ENCODE measurements at regions not wholly inside any gene's neighbourhood (a gene's known extent, or its start where the extent isn't known, plus 50 kb on each side); places are given as distances from the start of the nearest gene placed in this dataset.

DNA sequence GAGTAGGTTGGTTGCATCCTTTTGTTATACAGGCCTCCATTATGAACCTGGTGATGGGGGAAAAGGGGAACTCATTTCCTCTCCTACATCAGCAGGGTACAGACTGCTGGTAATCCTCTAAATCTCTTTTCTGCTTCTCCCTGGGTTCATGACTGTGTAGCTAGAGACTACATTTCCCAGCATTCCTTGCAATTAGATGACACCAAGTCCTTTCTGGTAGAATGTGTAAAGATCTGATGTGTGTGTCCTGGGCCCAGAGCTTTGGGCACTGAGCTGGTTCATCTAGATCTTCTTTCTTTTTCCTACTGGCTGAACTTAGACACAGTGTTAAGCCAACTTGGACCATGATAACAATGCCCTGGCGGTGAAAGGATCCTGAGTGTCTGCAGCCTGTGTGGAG, 104.7 kb upstream of the IFNGR1 start:
- CTCF ChIA-PET, result interaction anchor here (0.9 to 1.6 kb wide), 3 partner anchors 10 to 52 kb away, joined by 3 to 6 read pairs (median 4); no protein-coding TSS in a partner anchor
- POLR2A ChIA-PET, result interaction anchor here (1.0 kb wide), 1 partner anchor 16 kb away, joined by 3 read pairs; no protein-coding TSS in a partner anchor
- H3K9me3 Mint-ChIP-seq, result no peaks in the 10 kb centered on the region
- ATAC-seq (peak; percentile 90), DNase-seq (ENCODE audit: low spot score) (no peak)
- H3K36me3 Mint-ChIP-seq, result no peaks in the 10 kb centered on the region
- 0 out of 2 replicates have a peak, but pooled peaks cover 2% of the 10 kb centered on the region for H3K4me1 Mint-ChIP-seq
- TF ChIP-seq, protein P1, sequence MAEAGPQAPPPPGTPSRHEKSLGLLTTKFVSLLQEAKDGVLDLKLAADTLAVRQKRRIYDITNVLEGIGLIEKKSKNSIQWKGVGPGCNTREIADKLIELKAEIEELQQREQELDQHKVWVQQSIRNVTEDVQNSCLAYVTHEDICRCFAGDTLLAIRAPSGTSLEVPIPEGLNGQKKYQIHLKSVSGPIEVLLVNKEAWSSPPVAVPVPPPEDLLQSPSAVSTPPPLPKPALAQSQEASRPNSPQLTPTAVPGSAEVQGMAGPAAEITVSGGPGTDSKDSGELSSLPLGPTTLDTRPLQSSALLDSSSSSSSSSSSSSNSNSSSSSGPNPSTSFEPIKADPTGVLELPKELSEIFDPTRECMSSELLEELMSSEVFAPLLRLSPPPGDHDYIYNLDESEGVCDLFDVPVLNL (CRISPR knock-in tag; IDR thresholded peaks at IDR 0.05; ENCODE audit: borderline replicate concordance, low read depth), result no peak
- TF ChIP-seq MAX (CRISPR knock-in tag; IDR thresholded peaks at IDR 0.05), result no peak
- TF ChIP-seq TCF7 (CRISPR knock-in tag; IDR thresholded peaks at IDR 0.05; ENCODE audit: low read depth), result no peak
- no peak for TF ChIP-seq JUN (CRISPR knock-in tag; IDR thresholded peaks at IDR 0.05)
- TF ChIP-seq GABPB1 (CRISPR knock-in tag; IDR thresholded peaks at IDR 0.05), result no peak
- no peak for TF ChIP-seq ZNF416 (CRISPR knock-in tag; IDR thresholded peaks at IDR 0.05)
- no peak for TF ChIP-seq NFATC4 (CRISPR knock-in tag; IDR thresholded peaks at IDR 0.05)
- no peak for TF ChIP-seq ZNF423 (CRISPR knock-in tag; IDR thresholded peaks at IDR 0.05)
- TF ChIP-seq SOX15 (CRISPR knock-in tag; IDR thresholded peaks at IDR 0.05), result no peak
- no peak for TF ChIP-seq NR1H2 (CRISPR knock-in tag; IDR thresholded peaks at IDR 0.05)
- TF ChIP-seq, protein P2, sequence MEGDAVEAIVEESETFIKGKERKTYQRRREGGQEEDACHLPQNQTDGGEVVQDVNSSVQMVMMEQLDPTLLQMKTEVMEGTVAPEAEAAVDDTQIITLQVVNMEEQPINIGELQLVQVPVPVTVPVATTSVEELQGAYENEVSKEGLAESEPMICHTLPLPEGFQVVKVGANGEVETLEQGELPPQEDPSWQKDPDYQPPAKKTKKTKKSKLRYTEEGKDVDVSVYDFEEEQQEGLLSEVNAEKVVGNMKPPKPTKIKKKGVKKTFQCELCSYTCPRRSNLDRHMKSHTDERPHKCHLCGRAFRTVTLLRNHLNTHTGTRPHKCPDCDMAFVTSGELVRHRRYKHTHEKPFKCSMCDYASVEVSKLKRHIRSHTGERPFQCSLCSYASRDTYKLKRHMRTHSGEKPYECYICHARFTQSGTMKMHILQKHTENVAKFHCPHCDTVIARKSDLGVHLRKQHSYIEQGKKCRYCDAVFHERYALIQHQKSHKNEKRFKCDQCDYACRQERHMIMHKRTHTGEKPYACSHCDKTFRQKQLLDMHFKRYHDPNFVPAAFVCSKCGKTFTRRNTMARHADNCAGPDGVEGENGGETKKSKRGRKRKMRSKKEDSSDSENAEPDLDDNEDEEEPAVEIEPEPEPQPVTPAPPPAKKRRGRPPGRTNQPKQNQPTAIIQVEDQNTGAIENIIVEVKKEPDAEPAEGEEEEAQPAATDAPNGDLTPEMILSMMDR (IDR thresholded peaks at IDR 0.05), result no peak
- TF ChIP-seq, protein P3, sequence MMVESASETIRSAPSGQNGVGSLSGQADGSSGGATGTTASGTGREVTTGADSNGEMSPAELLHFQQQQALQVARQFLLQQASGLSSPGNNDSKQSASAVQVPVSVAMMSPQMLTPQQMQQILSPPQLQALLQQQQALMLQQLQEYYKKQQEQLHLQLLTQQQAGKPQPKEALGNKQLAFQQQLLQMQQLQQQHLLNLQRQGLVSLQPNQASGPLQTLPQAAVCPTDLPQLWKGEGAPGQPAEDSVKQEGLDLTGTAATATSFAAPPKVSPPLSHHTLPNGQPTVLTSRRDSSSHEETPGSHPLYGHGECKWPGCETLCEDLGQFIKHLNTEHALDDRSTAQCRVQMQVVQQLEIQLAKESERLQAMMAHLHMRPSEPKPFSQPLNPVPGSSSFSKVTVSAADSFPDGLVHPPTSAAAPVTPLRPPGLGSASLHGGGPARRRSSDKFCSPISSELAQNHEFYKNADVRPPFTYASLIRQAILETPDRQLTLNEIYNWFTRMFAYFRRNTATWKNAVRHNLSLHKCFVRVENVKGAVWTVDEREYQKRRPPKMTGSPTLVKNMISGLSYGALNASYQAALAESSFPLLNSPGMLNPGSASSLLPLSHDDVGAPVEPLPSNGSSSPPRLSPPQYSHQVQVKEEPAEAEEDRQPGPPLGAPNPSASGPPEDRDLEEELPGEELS (CRISPR knock-in tag; IDR thresholded peaks at IDR 0.05), result no peak
- TF ChIP-seq ERG (CRISPR knock-in tag; IDR thresholded peaks at IDR 0.05), result no peak
- no peaks in the 10 kb centered on the region for H3K27me3 Mint-ChIP-seq (ENCODE audit: low read depth)
- no peak overlapping the region for H3K4me3 Mint-ChIP-seq
- H3K27ac Mint-ChIP-seq, result no peak overlapping the region

GRCh38 chr6:137320271-137320670, 101.1 kb upstream of the IFNGR1 start:
- ATAC-seq, result no peak
- no peak for DNase-seq (ENCODE audit: low spot score)
- H3K4me3 Mint-ChIP-seq, result no peak overlapping the region
- ChIA-PET POLR2A (no interaction called here), CTCF (interaction anchor here (0.5 to 1.1 kb wide), 4 partner anchors 48 to 313 kb away, joined by 3 to 4 read pairs (median 3); no protein-coding TSS in a partner anchor)
- no peaks in the 10 kb centered on the region for H3K27me3 Mint-ChIP-seq (ENCODE audit: low read depth)
- H3K9me3 Mint-ChIP-seq, result no peaks in the 10 kb centered on the region
- no peaks in the 10 kb centered on the region for H3K36me3 Mint-ChIP-seq
- peaks cover 7% of the 10 kb centered on the region for H3K4me1 Mint-ChIP-seq
- H3K27ac Mint-ChIP-seq, result no peak overlapping the region
- TF ChIP-seq MLX (CRISPR knock-in tag; IDR thresholded peaks at IDR 0.05), result no peak
- TF ChIP-seq, protein P4, sequence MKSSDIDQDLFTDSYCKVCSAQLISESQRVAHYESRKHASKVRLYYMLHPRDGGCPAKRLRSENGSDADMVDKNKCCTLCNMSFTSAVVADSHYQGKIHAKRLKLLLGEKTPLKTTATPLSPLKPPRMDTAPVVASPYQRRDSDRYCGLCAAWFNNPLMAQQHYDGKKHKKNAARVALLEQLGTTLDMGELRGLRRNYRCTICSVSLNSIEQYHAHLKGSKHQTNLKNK (CRISPR knock-in tag; IDR thresholded peaks at IDR 0.05), result no peak
- no peak for TF ChIP-seq NFYB (CRISPR knock-in tag; conservative IDR thresholded peaks at IDR 0.05; ENCODE audit: low read depth)
- TF ChIP-seq, protein P2 (IDR thresholded peaks at IDR 0.05), result no peak
- TF ChIP-seq, protein P5, sequence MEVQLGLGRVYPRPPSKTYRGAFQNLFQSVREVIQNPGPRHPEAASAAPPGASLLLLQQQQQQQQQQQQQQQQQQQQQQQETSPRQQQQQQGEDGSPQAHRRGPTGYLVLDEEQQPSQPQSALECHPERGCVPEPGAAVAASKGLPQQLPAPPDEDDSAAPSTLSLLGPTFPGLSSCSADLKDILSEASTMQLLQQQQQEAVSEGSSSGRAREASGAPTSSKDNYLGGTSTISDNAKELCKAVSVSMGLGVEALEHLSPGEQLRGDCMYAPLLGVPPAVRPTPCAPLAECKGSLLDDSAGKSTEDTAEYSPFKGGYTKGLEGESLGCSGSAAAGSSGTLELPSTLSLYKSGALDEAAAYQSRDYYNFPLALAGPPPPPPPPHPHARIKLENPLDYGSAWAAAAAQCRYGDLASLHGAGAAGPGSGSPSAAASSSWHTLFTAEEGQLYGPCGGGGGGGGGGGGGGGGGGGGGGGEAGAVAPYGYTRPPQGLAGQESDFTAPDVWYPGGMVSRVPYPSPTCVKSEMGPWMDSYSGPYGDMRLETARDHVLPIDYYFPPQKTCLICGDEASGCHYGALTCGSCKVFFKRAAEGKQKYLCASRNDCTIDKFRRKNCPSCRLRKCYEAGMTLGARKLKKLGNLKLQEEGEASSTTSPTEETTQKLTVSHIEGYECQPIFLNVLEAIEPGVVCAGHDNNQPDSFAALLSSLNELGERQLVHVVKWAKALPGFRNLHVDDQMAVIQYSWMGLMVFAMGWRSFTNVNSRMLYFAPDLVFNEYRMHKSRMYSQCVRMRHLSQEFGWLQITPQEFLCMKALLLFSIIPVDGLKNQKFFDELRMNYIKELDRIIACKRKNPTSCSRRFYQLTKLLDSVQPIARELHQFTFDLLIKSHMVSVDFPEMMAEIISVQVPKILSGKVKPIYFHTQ (CRISPR knock-in tag; IDR thresholded peaks at IDR 0.05), result no peak
- TF ChIP-seq NFE2L1 (CRISPR knock-in tag; IDR thresholded peaks at IDR 0.05), result no peak
- TF ChIP-seq, protein P6, sequence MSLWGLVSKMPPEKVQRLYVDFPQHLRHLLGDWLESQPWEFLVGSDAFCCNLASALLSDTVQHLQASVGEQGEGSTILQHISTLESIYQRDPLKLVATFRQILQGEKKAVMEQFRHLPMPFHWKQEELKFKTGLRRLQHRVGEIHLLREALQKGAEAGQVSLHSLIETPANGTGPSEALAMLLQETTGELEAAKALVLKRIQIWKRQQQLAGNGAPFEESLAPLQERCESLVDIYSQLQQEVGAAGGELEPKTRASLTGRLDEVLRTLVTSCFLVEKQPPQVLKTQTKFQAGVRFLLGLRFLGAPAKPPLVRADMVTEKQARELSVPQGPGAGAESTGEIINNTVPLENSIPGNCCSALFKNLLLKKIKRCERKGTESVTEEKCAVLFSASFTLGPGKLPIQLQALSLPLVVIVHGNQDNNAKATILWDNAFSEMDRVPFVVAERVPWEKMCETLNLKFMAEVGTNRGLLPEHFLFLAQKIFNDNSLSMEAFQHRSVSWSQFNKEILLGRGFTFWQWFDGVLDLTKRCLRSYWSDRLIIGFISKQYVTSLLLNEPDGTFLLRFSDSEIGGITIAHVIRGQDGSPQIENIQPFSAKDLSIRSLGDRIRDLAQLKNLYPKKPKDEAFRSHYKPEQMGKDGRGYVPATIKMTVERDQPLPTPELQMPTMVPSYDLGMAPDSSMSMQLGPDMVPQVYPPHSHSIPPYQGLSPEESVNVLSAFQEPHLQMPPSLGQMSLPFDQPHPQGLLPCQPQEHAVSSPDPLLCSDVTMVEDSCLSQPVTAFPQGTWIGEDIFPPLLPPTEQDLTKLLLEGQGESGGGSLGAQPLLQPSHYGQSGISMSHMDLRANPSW (CRISPR knock-in tag; conservative IDR thresholded peaks at IDR 0.05; ENCODE audit: low read depth), result no peak
- TF ChIP-seq HMGA2 (CRISPR knock-in tag; IDR thresholded peaks at IDR 0.05), result no peak
